GM04503 (cell line): ENCODE measurements at regions not wholly inside any gene's neighbourhood (a gene's known extent, or its start where the extent isn't known, plus 50 kb on each side); places are given as distances from the start of the nearest gene placed in this dataset.
A peak's percentile ranks its signal among the peaks of the same experiment; 100 is the strongest.
"Not testable (repeated sequence)": the region's sequence is repeated elsewhere in the genome, so short reads cannot be mapped to it uniquely, and the experiment has no call there.

Source experiments
- DNase-seq: peaks from one replicate; pipeline ENCODE4 v3.0.0-alpha.2; 2012; ENCODE audit warnings: low read depth

DNA sequence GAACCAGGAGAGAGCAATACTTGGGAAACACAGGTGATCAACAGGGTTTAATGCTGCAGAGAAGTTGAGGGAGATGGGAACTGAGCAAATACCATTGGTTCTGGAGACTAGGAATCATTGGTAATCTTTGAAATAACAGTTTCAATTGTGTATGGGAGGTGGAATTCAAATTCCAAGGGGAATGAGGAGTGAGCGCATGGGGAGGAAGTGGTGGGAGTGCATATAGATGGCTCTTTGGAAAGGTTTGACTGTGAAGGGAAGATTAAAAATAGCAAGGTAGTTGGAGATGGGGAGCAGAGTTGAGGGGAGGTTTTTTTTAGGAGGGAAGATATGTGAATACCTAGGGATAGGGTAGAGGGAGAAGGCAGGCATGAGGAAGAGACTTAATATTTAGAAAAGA, 51.1 kb upstream of the ROPN1 start:
- no peak for DNase-seq

DNA sequence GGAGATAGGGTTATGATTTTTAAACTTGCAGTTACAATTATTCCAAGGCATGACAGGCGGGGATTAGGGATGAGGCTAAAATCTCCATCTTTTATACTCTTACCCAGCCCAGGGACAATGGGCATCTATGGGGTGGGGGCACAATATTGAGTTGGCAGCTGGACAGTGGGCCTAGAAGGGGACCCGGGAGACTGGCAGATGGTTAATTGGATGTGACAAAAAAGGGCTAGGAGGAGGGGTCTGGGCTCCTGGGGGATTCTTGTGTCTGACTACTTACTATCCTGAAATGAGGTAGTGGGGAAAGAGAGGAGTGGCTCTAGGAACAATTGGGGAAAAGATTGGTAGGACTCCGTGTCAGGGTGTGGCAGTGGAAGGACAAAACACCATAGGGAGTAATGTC, 53.0 kb upstream of the ROPN1 start:
- DNase-seq, result no peak

DNA sequence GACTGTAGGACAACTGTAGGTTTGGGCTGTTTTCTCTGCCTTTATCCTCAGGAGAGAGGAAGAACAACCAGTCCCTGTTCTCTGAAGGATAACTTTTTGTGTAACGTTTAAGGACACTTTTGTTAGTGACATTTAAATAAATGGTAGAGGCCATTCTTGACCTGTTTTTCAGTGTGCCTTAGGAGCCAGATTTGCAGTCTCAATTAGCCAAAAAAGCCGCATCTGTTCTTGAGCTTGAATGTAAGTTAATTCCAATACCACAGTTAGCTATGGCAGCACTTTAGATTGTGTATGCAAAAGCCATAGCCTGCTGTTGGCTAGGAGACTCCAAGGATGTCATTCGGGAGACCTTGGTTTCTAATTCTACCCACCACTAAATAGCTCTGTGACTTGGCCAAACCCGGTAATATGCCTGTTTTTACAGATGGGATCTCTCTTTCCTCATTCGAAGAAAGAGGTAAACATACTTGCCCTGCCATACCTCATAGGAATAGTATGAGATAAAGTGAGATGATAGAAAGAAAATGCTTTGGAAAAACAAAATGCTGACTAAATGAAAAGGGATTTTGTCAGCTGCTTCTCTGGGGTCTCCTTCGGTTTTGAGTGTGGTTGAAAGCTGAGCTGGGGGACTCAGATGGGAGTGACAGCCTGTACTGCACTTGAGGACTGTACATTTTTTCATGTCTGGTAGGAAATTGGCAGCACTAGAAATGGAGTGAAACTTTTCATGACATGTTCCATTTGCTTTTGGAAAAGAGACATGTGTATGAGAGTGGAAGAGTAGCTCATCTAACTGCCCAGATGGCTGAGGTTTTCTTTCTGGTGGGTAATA, 57.3 kb upstream of the ROPN1 start:
- DNase-seq, result no peak

DNA sequence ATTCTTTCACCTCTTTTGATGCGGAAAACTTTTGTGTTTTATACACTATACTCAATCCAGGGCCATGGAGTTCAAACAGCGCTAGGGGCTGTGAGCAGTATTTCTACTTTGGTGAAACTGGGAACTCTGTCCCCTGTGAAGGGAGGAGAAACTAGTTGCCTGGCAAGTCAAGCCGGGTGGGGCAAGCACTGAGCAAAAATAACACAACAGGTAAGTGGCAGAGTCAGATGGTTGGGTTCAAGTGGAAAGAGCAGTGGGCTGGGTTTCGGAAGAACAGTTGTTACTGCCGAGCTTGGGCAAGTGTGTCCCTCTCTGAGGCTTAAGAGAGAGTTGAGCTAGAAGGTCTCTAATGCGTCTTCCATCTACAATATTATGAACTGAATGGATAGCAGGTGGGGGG, 59.7 kb upstream of the ROPN1 start:
- no peak for DNase-seq

DNA sequence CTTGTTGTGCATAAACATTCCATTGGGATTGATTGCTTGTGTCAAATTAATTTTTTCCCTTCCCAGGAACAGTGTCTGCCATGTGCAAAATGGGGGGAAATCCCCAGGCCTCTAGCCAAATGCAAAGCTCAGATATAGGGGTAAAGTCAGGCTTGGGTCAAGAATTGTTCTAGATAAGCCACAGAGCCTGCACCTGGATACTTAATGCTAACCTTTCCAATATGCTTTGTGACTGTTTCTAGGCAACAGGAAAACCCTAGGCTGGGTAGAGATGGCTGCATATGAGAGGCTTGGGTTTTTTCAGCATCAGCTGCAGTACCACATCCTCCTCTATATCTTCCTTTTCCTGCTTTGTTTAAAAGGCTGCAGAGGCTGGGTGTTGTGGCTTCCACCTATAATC, 61.9 kb upstream of the ROPN1 start:
- no peak for DNase-seq

DNA sequence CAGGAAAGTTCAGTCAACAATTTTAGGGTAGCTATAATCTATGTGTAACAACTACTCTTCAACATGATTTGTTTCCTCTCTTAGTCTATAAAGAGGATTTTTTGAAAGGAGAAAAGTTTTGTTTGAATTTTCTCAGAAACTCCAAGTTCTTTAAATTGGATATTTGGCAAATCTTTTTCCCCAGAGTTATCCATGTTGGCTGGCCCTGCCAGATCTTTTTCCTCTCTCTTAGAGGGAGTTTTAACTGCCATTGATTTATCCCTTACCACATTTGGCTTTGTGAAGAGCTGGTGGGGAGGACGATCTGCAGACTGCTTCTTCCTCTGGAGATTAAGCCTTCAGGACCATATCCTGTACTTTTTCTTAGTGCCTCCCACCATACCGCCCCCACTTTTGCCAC, 64.9 kb upstream of the ROPN1 start:
- DNase-seq, result no peak

DNA sequence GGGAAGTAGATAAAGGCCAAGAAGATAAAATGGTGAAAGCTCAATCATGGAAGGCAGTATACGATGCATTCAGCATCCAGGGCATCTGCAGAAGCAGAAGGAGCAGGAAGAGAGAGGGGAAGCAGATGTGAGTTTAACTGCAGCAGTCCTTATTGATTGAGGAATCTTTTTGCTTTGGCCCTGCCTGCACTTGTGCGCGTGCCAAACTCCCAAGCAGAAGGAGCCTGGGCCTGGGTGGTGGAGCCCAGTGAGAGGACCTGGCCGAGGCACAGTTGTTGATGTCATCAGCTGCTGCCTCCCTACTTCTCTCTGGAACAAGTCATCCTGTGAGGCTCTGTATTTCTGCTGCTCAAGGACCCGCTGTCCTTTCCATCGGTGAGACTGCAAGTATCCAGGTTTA, 65.5 kb upstream of the ROPN1 start:
- DNase-seq, result no peak

DNA sequence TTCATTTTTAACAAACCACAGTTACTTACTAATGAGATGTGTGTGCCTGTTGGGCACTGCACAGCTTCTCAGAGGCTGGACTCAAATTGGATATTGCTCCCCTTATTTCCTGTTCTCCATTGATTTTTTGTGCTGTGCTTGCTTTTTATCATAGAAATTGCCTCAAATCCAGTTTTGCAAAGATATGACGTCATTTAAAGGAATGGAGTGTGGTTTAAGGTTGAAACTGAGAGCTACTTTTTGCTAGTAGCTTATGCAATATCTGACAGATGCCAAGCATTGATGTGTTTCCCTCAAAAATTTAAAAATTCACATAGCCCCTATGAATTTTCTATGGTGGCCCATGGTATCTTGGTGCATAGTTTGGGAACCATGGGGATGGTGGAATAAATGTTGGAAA, 67.7 kb upstream of the ROPN1 start:
- peak; percentile 24 for DNase-seq

DNA sequence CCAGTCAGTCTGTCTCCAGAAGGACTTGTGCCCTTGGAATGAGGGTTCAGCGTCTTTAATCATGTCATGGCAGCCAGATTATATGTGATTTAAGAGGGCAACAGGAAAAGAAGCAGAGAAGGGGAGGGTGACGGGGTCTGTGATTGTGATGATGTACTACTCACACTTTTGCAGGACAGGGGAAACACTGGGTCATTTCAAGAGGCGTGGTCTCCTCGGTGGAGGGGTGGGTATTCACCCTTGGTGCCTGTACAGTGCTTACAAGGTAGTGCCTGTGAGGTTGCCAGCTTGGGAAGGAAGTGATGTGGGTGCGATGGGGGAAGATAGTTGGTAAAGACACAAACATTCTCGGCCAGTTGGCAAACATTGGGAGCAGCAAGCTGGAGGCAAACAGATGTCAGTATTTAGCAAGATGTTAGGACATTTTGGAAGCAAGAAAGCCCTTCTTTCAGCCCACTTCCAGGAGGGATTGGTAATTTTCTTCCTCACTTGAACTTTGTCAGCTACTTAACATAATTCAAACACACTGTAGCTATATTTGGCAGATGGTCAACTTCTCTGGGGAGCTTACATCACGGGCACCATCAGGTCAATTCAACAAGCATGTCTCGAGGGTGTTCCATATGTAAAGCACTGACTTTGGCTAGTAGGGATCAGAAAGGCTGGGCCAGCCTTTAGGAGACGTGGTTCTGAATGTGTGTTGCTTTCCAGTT, 71.4 kb upstream of the ROPN1 start:
- DNase-seq, result peak; percentile 11

DNA sequence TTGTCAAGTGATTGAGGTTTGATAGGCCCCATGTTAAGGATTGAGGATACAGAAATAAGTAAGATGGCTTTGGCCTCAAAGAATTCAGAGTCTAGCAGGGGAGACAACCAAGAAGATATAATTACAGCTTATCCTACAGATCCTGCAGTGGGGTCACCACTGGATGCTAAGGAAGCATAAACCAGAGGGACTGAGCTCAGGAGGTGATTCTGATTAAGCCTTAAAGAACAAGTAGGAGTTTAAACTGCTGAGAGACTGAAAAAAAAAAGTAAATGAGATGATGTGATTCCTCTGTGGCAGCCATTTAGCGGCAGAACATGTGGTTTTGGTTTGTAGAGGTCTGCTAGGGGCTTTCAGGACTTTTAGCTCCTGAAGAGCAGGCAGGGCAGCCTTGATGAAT, 72.1 kb upstream of the ROPN1 start:
- DNase-seq, result no peak

DNA sequence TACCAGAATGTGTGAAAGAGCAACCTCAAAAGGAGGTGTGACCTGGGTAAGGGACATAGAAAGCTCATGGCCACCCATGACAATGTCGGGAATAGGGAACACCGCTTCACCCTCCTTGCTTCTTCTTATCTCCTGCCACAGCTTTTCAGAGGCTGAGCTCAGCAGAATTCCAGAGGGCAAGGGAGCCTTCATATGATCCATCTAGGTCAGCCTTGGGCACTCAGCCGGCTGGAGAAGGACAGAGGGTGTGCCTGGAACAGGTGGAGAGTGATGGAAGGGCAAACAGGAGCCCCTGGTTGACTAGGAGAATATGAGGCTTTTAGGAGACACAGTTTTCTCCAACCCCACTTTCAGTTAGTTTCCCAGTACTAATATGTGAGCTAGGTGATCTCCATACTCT, 74.6 kb upstream of the ROPN1 start:
- DNase-seq, result not testable (repeated sequence)

DNA sequence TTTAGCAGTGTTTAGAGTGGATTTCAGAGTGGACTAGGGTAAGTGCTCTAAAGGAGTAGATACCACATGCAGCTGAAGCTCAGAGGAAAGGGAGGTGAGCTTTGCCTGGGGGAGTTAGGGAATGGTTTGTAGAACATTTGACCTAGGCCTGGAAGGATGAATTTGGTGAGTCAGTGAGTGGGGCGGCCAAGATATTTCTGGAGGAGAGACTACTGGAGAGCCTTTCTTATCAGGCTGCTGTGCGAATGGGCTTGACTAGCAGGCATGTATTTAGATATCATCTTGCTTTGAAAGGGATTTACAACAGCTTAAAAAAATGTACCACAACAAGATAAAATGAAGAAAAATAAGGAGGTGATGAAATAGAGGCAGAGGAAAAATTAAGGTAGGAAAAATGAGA, 77.8 kb upstream of the ROPN1 start:
- DNase-seq, result not testable (repeated sequence)

DNA sequence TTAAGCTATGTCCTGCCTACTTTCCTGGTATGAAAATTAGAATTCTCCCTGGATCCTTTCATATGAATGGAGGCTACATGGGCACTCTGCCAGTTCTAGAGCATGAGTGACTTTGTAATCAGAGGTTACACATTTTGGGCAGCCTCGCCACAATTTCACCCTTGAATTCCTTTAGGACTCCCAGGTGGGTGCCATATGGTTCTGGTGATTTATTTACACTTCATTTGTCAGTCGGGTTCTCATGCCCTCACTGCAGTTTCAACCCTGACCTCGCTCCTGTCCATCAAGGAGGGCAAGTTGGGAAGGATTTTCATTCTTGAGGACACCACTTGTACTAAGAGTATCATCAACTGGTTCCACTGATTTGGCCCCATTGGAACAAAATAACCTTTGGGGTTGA, 83.2 kb upstream of the ROPN1 start:
- not testable (repeated sequence) for DNase-seq

DNA sequence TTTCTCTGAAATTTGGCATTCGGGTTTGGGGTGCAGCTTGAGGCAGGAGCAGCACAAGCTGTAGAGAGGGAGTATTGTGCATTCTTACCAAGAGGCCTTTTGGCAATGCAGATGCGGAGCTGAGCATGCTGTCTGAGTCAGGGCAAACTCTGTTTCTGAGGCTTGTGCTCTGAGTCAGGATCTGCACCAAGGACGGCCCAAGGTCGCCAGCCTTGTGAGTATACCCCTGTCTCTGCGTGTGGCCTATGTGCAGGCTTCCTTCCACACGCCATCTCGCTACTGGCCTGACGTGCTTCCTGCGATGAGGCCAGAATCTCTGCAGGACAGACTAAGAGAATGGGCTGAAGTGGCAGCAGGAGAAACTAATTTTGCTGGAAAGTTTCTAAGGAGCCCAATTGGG, 83.8 kb upstream of the ROPN1 start:
- DNase-seq, result peak; percentile 13

DNA sequence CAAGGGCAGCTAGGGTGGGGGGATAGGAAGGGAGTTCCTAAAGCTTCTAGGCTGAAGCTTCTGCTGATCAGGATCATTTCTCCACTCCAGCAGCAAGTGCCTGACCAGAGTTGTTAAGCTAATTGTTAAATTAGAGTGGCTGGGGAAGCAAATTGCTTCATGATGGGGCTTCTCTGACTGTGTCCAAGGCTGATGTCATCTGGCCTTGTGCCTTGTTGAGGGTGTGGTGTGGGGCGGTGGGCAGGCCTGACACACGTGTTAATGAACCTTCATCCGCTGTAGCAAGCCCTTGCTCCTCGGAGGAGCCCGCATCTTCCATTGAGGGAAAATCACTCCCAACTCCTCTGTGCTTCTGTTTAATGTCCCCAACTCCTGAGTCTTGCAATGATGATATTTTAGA, 84.3 kb upstream of the ROPN1 start:
- DNase-seq, result no peak

DNA sequence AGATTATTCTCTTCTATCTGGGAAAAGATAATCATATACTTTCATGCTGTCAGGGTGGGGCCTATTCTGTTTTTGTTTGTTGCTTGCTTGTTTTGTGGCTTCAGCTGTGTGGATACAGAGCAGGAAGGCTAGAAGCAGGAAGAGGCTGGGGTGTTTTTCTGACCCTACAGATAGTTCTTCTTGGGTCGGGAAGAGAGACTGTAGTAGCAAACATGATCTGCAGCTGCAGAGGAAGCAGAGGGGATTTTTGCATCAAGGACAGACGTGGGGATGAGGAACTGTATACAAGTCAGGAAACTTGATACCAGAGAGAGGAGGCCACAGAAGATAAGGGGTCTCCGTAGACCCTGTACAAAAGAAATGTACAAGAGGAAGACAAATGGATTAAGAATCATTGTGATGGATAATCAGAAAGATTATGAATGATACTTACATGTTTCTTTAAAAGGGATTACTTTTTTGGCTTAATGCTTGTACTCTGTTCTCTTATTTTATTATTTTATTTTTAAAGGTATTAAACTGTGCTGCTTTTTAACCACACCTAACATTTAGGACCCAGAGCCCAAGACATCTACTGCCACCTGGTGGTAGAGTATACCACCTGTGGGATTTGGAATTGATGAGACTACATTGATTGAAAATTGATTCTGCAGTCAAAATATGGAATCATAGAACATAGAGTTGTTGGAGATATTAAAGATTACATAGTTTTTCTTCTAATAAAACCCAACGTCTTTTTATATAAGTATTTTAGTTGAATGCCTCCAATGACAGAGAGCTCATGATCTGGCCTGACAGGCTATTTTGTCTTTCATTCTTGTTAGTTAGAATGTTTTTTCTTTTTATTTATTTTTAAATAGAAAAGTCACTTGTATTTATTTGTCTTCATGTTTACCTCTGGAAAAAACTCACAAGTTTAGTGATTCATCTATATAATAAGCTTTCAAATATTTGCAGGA, 87.3 kb upstream of the ROPN1 start:
- no peak for DNase-seq

DNA sequence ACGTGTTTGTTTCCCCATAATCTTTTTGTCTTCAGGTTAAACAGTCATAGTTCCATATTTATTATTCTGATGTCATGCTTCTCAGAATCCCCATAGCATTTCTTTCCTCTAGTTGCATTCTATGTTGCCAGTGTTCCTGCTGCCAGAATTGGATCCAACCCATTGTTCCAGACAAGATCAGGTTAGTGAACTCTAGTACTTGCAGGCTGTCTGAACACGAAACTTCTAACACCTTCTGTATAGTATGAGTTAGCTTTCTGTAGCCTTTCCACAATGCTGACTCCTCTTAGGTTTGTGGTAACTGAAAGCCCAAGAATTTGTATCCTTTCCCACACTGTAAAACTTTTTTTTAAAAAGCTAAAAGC, 88.0 kb upstream of the ROPN1 start:
- no peak for DNase-seq

DNA sequence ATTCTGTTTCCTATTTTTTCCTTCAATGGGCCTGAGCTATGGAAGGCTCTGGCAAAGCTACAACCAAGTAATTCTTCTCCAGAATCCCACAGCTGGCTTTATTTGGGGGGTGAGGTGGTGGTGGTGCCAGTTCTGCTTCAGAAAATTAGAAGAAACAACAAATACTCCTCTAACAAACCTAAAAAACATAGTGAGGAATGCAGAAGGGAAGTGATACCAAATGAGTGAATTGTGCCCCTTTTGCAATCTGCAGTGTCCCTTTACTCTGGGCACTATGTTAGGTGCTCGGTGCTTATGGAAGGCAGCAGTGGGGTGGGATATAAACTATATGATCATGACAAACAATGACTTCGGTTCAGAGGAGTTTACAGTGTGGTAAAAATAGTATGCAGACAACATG, 90.4 kb upstream of the ROPN1 start:
- no peak for DNase-seq

DNA sequence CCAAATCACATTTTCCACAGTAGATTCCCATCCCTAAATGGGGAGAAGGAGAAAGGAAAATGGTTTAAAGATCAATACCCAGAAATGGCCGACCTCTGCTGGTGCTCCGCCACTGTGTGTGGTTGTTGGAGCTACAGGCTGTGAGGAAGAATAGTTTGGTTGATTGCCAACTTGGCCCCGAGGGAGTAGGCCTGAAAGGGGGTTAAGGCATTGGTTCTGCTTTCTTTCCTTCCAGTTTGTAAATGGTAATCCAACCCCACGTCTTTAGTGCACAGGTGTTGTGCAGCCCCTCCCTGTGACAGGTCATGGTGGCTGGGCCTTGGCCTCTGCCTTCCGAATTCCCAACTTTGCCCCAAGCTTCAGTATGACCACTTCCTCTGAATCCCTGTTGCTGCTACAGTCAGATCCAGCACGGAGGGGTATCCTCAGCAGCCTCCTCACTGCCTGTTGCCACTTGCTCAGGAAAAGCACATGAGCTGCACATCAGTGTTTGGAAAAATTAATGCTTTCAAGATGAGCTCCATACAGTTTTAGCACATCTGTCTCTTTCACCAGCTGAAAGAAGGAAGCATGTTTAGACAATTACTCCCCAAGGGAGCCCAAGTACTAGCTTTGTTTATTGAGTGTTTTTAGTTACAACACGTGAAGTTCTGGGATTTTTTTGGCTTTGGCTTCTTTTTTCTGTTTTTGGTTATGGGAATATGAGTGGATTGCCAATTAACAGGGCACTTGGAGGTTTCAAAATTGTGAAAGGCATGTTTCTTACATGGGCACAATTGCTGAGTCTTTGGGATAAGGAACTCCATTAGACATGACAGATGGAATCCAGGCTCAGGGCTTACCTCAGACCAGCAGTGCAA, 92.3 kb upstream of the ROPN1 start:
- DNase-seq, result peak; percentile 88

DNA sequence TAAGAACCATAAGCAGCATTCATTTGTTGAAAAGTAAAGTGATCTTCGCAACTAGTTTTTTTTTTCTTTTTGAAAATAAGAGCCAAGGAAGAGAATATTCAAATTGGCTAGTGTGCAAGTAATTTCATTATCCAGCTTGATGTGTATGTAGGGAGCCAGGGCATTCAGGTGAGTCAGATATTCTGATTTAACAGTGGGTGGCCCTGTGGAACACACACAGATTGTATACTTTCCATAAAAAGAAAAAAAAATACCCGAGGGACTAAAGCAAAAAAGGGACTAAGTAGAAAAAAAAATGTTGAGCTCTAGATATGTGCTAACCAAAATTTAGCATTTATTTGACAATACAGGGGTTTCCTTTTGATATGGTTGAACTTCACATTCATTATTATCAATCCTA, 96.9 kb upstream of the ROPN1 start:
- DNase-seq, result no peak

DNA sequence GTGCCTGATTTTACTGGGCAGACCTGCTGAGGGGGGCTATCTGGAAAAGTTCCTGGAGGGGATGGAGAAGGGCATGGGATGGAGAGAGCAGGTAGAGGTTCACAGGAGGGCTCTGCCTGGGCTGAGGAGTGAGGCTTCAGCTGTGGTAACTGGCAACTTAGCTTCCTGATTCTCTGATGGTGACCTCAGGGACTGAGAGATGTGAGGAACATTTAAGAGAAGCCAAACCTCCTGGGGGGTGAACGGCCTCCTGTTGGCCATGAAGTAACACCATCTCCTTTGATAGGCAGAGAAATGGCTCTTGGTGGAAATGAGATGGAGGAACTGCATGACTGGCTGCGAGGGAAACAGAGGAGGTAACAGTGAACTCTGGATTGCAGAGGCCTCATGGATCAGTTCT, 97.3 kb upstream of the ROPN1 start:
- DNase-seq, result no peak

DNA sequence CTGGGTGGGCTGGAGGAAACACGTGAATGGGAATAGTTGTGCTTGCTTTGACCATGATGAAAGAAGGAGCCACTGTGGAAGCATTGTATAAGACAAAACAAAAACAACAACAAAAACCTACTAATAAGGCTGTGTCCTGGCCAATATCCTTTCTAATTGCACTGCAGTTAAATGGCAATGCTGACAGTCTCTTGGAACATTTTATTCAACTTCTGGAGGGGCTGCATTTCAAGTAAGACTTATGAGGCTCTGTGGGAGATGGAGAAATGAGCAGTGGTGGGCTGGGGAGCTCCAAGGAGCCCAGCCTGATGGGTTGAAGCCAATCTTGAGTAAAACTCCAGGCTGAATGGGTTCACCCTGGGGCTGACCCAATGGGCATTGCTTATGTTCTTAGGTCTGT, 99.8 kb upstream of the ROPN1 start:
- no peak for DNase-seq
